Sigmoid colon (tissue), 4 donors: ENCODE measurements at regions not wholly inside any gene's neighbourhood (a gene's known extent, or its start where the extent isn't known, plus 50 kb on each side); places are given as distances from the start of the nearest gene placed in this dataset.

ENCODE experiments used
- CTCF ChIP-seq, 4 experiments: fragments of 450-650 bp in 3 of 4; fragments of 200-600 bp in 1 of 4; IDR thresholded peaks; one replicate each; pipeline ENCODE4 v1.5.1; 2016 to 2019; ENCODE audit warnings: antibody characterized with exemption in 4 of 4, mild to moderate bottlenecking in 3 of 4, moderate library complexity in 2 of 4
- POLR2A ChIP-seq, 2 donors: fragments of 450-650 bp; IDR thresholded peaks; one replicate each; pipeline ENCODE4 v1.6.1; 2016; ENCODE audit warnings: antibody characterized with exemption in 2 of 2, mild to moderate bottlenecking in 2 of 2, moderate library complexity in 2 of 2
- POLR2AphosphoS5 ChIP-seq, 4 donors: sonication (generic); formaldehyde crosslinking; IDR thresholded peaks; one replicate each; pipeline ENCODE4 v1.6.1; 2017; ENCODE audit warnings: antibody characterized with exemption in 4 of 4

GRCh38 chr15:45743426-45744235 is 108.8 kb downstream of the SQOR start:
- TF ChIP-seq POLR2A (IDR thresholded peaks at IDR 0.05), result no peak
- TF ChIP-seq CTCF (IDR thresholded peaks at IDR 0.05), result no peak
- peak in 3 of 4 donors; percentile 19 to 79 (median 52) for TF ChIP-seq POLR2AphosphoS5 (IDR thresholded peaks at IDR 0.05)
